ENCODE measurements at regions not wholly inside any gene's neighbourhood (a gene's known extent, or its start where the extent isn't known, plus 50 kb on each side); places are given as distances from the start of the nearest gene placed in this dataset.
"Not testable (repeated sequence)": the region's sequence is repeated elsewhere in the genome, so short reads cannot be mapped to it uniquely, and the experiment has no call there.

- not testable (repeated sequence) for DNase-seq
Observed at GRCh38 chr7:35910621-35911020, 109.8 kb downstream of the SEPTIN7 start.

GRCh38 chr7:35913350-35913749, 112.5 kb downstream of the SEPTIN7 start:
- not testable (repeated sequence) for DNase-seq

- not testable (repeated sequence) for DNase-seq
Observed at GRCh38 chr7:35914214-35914613, 113.4 kb downstream of the SEPTIN7 start.

GRCh38 chr7:35915247-35915955, 114.5 kb downstream of the SEPTIN7 start:
- not testable (repeated sequence) for DNase-seq

- not testable (repeated sequence) for DNase-seq
Observed at GRCh38 chr7:35918217-35918616, 117.4 kb downstream of the SEPTIN7 start.

- DNase-seq, result not testable (repeated sequence)
Observed at GRCh38 chr7:35919607-35920006, 118.8 kb downstream of the SEPTIN7 start.

GRCh38 chr7:35921338-35921737, 120.5 kb downstream of the SEPTIN7 start:
- not testable (repeated sequence) for DNase-seq

GRCh38 chr7:35924668-35925067, 123.8 kb downstream of the SEPTIN7 start:
- DNase-seq, result not testable (repeated sequence)

GRCh38 chr7:35926966-35927365, 126.1 kb downstream of the SEPTIN7 start:
- DNase-seq, result not testable (repeated sequence)

GRCh38 chr7:35931134-35931533, 130.3 kb downstream of the SEPTIN7 start:
- not testable (repeated sequence) for DNase-seq

GRCh38 chr7:35931551-35931950, 130.7 kb downstream of the SEPTIN7 start:
- DNase-seq, result not testable (repeated sequence)

GRCh38 chr7:35940695-35941094, 139.8 kb downstream of the SEPTIN7 start:
- not testable (repeated sequence) for DNase-seq

GRCh38 chr7:35945621-35946020, 144.8 kb downstream of the SEPTIN7 start:
- DNase-seq, result not testable (repeated sequence)

- not testable (repeated sequence) for DNase-seq
Observed at GRCh38 chr7:35955735-35956134, 154.9 kb downstream of the SEPTIN7 start.

- not testable (repeated sequence) for DNase-seq
Observed at GRCh38 chr7:35956988-35957387, 156.1 kb downstream of the SEPTIN7 start.

- not testable (repeated sequence) for DNase-seq
Observed at GRCh38 chr7:35961260-35961659, 160.4 kb downstream of the SEPTIN7 start.

- DNase-seq, result not testable (repeated sequence)
Observed at GRCh38 chr7:35962607-35963006, 161.8 kb downstream of the SEPTIN7 start.

GRCh38 chr7:35967366-35968139, 166.7 kb downstream of the SEPTIN7 start:
- no peak for DNase-seq

- DNase-seq, result no peak
Observed at GRCh38 chr7:35968140-35968940, 167.5 kb downstream of the SEPTIN7 start.

GRCh38 chr7:35969066-35969465, 168.2 kb downstream of the SEPTIN7 start:
- no peak for DNase-seq

GRCh38 chr7:35970458-35970857, 169.6 kb downstream of the SEPTIN7 start:
- DNase-seq, result no peak

- DNase-seq, result peak; percentile 19
Observed at GRCh38 chr7:35971133-35971891, 170.5 kb downstream of the SEPTIN7 start.
